Stimulated activated CD4-positive, alpha-beta T cell treated with anti-CD3 and anti-CD28 coated beads, Interleukin-4, amount 100 ng/mL, for 4 hours (primary cell): ENCODE measurements at regions not wholly inside any gene's neighbourhood (a gene's known extent, or its start where the extent isn't known, plus 50 kb on each side); places are given as distances from the start of the nearest gene placed in this dataset.
"Not testable (repeated sequence)": the region's sequence is repeated elsewhere in the genome, so short reads cannot be mapped to it uniquely, and the experiment has no call there.

Experiments
- DNase-seq, 2 experiments: peaks; one replicate each; pipeline ENCODE4 v3.0.0-alpha.2; 2020

DNA sequence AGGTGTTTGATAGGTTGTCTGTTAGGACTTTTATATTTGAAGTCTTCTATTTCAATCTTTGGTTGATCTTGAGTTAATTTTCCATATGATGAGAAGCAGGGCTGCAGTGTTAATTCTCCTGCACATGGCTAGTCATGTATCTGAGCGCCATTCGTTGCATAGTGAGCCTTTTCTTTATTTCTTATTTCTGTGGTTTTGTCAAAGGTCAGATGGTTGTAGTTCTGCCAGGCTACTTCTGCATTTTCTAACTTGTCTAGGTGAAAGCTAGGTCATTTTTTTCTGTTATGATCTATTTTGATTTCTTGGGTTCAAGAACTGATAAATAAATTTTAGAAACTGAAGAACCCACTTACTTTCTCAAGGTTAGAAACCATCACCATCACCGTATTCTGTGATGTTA is 56.7 kb downstream of the CCDC74A start:
- DNase-seq, result no peak

- DNase-seq, result no peak
Measured at GRCh38 chr2:131584940-131585339, 57.3 kb downstream of the CCDC74A start.

GRCh38 chr2:131588152-131588873 is 60.6 kb downstream of the CCDC74A start:
- no peak for DNase-seq

DNA sequence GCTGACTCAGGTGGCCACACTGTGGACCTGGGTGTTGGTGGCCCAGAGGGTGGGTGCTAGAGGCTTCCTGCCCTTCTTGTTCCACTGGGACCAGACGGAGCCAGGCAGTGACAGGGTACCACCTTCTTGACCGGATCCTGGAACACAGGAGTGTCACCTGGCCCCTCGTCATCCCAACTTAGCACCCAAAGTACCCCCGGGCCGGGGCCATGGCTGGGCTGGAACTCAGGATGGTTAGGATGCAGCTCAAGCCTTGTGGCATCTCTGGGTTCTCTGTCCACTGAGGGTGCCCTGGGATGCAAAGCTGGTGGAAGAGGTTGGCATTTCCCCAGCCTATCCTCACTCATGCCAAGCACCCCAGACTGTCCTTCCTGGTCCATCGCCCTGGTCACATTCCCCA is 61.4 kb downstream of the CCDC74A start:
- not testable (repeated sequence) for DNase-seq

- no peak for DNase-seq
Measured at GRCh38 chr2:131590366-131590765, 62.7 kb downstream of the CCDC74A start.

DNA sequence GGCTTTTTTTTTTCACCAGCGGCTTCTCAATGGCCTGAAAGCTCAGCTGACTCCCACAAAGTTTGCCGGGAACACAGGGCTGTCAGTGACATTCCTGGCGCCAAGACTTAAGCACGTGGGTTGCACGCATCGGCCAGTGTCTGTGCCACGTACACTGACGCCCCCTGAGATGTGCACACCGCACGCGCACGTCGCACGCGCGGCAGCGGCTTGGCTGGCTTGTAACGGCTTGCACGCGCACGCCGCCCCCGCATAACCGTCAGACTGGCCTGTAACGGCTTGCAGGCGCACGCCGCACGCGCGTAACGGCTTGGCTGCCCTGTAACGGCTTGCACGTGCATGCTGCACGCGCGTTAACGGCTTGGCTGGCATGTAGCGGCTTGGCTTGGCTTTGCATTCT is 63.2 kb downstream of the CCDC74A start:
- no peak for DNase-seq

GRCh38 chr2:131596561-131596960 is 68.9 kb downstream of the CCDC74A start:
- not testable (repeated sequence) for DNase-seq

DNA sequence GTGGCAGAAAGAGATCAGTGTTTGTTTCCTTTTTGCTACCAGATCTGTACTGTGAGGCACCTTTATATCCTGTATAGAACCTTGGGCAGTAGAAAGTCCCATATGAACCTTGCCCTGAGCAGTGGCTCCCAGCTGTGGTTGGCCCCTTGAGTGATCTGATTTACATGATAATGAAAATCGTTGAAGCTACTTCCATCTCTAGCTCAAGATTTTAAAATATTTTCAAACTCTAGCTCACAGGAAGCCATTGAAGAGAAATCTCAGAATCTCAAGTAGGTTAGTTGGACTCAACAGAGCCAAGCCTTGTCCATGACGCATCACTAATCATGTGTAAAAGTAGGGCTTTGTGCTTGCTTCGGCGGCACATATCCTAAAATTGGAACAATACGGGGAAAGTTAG is 74.8 kb downstream of the CCDC74A start:
- DNase-seq, result not testable (repeated sequence)

DNA sequence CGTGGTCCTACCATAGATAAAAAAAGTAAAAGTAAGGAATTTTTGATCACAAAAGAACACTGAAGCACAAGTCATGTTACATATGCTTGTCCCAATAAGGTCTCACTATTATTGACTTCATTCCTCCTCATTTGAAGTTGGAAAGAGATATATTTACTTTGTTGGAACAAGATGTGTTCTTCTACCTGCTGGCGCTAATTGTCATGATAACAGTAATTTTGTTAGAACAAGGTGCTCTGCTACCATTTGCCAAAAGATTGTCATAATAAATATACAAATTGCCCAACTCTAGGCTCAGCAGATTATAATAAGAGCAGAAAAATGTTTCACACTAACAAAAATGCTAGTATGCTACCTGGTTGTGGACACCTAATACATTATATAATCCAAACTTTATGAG is 77.0 kb downstream of the CCDC74A start:
- not testable (repeated sequence) for DNase-seq

DNA sequence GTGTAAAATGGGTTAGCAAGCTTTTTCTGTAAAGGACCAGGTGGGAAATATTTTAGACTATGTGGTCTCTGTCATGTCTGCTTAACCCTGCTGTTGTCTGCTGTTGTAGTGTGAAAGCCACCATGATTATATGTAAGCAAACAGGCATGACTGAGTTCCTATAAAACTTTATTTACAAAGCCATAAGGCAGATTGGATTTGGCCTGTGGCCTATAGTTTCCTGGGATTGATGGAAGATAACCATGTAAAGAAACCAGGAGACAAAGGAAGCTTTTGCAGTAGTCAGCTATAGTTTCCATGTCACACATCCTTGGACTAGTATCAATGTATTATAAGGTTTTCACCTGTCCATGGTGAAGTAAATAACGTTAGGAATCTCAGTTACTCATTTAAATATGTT is 78.7 kb downstream of the CCDC74A start:
- not testable (repeated sequence) for DNase-seq

GRCh38 chr2:131607056-131607455 is 79.4 kb downstream of the CCDC74A start:
- DNase-seq, result not testable (repeated sequence)

GRCh38 chr2:131614539-131614938 is 86.9 kb downstream of the CCDC74A start:
- DNase-seq, result not testable (repeated sequence)

GRCh38 chr2:131618320-131618719 is 90.6 kb downstream of the CCDC74A start:
- DNase-seq, result not testable (repeated sequence)

DNA sequence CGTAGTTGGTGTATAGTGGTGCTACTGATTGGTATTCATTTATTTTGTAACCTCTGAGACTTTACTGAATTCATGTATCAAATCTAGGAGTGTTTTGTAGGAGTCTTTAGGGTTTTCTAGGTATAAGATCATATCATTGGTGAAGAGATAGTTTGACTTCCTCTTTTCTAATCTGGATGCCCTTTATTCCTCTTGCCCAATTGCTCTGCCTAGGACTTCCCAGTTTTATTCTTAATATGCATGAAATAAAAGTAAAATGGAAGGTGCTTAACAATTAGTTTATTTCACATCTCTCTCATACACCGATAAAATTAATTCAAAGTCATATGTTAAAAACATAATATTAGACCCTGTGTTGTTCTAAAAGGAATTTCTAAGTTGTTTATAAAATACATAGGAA is 95.2 kb downstream of the CCDC74A start:
- DNase-seq, result not testable (repeated sequence)

DNA sequence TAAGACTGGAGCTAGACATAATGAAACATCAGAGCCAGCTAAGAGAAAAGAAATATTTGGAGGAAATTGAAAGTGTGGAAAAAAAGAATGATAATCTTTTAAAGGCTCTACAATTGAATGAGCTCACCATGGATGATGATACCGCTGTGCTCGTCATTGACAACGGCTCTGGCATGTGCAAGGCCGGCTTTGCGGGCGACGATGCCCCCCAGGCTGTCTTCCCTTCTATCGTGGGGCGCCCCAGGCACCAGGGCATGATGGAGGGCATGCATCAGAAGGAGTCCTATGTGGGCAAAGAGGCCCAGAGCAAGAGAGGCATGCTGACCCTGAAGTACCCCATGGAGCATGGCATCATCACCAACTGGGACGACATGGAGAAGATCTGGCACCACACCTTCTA is 98.3 kb downstream of the CCDC74A start:
- not testable (repeated sequence) for DNase-seq

DNA sequence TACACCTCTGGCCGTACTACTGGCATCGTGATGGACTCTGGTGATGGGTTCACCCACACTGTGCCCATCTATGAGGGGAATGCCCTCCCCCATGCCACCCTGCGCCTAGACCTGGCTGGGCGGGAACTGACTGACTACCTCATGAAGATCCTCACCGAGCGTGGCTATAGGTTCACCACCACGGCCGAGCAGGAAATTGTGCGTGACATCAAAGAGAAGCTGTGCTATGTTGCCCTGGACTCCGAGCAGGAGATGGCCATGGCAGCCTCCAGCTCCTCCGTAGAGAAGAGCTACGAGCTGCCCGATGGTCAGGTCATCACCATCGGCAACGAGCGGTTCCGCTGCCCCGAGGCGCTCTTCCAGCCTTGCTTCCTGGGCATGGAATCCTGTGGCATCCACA is 98.9 kb downstream of the CCDC74A start:
- DNase-seq, result not testable (repeated sequence)

GRCh38 chr2:131627777-131628176 is 100.1 kb downstream of the CCDC74A start:
- not testable (repeated sequence) for DNase-seq

DNA sequence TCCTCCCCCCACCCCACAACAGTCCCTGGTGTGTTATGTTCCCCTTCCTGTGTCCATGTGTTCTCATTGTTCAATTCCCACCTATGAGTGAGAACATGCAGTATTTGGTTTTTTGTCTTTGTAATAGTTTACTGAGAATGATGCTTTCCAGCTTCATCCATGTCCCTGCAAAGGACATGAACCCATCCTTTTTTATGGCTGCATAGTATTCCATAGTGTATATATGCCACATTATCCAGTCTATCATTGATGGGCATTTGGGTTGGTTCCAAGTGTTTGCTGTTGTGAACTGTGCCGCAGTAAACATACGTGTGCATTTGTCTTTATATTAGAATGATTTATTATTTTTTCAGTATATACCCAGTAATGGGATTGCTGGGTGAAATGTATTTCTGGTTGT is 104.0 kb downstream of the CCDC74A start:
- DNase-seq, result not testable (repeated sequence)

DNA sequence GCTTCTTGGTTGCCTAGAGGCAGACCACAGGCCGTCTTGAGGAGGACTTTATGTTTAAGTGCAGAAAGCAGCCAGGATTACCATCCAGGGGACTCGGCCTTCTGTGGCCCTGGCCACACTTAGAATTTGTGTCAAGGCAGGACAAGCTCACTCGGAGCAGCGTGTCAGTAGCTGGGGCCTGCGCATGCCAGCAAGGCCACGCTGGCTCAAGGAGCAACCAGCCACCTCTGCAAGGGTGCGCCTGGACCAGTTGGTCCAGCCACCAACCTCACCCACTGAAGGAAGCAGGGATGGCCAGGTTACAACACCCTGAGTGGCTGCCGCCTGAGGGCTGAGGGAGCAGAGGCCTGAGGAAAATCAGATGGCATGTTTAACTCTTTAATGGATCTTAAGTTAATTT is 105.7 kb downstream of the CCDC74A start:
- DNase-seq, result not testable (repeated sequence)

GRCh38 chr2:131633827-131634695 is 106.4 kb downstream of the CCDC74A start:
- not testable (repeated sequence) for DNase-seq

DNA sequence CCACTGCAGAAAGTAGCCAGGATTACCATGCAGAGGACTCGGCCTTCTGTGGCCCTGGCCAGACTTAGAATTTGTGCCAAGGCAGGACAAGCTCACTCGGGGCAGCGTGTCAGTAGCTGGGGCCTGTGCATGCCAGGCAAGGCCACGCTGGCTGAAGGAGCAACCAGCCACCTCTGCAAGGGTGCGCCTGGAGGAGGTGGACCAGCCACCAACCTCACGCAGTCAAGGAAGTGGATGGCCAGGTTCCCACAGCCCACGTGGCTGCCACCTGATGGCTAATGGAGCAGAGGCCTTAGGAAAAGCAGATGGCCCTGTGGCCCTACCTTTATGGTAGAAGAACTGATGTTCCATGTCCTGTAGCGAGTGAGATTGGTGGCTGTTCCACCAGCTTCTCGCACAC is 107.9 kb downstream of the CCDC74A start:
- no peak for DNase-seq

DNA sequence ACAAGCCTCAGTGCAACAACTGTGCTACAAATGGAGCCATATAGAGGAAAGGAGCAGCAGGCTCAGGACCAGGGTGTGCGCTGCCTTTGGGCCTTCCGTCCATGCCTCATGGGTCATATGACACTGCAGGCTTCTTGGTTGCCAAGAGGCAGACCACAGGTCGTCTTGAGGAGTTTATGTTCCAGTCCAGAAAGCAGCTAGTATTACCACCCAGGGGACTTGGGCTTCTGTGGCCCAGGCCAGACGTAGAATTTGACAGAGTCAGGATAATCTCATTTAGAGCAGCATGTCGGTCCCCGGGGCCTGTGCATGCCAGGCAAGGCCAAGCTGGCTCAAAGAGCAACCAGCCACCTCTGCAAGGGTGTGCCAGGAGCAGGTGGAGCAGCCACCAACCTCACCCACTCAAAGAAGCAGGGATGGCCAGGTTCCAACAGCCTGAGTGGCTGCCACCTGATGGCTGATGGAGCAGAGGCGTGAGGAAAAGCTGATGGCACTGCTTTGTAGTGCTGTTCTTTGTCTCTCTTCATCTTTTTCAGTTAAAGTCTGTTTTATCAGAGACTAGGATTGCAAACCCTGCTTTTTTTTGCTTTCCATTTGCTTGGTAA is 109.1 kb downstream of the CCDC74A start:
- DNase-seq, result not testable (repeated sequence)

DNA sequence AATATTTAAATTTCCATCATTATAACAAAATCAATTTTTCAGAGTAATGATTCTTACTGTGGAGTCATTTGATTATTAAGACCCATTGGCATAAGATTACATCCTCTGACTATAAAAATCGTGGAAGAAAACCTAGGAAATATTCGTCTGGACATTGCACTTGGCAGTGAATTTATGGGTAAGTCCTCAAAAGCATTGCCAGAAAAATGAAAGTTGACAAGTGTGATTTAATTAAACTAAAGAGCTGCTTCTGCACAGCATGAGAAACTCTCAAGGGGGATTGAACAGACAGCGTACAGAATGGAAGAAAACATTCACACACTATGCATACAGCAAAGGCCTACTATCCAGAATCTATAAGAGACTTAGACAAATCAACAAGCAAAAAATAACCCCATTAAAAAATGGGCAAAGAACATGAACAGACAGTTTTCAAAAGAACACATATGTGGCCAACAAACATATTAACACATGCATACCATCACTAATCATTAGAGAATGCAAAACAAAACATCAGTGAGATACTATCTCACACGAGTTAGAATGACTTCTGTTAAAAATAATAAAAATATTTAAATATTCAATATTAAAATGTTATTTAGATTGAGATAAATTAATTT is 111.4 kb downstream of the CCDC74A start:
- DNase-seq, result not testable (repeated sequence)
